HCT116 (cell line): ENCODE measurements at regions not wholly inside any gene's neighbourhood (a gene's known extent, or its start where the extent isn't known, plus 50 kb on each side); places are given as distances from the start of the nearest gene placed in this dataset.
"Not testable (repeated sequence)": the region's sequence is repeated elsewhere in the genome, so short reads cannot be mapped to it uniquely, and the experiment has no call there.

Experiments used
- ATAC-seq: fragments of 200-7000 bp; cut with Tn5 transposase; 2 replicates; pipeline ENCODE4 v1.9.1; 2020; ENCODE audit warnings: mild to moderate bottlenecking, moderate library complexity
- BruUV-seq: library from RNA; stranded (reverse); fragments of 400-500 nt; replicated peaks from 2 replicates; lab custom pipeline; 2021; lab: Mats Ljungman, UMichigan
- CTCF ChIA-PET: fragments of 300-600 bp; sonication (Branson Sonifier 250); formaldehyde crosslinking; loops from one replicate; lab custom pipeline; 2021; ENCODE audit warnings: antibody characterized with exemption; lab: Charles Lee
- POLR2A ChIA-PET: fragments of 300-600, 350-600 bp; sonication (Branson Sonifier 250); formaldehyde crosslinking; loops from one replicate; lab custom pipeline; 2021; ENCODE audit warnings: antibody characterized with exemption; lab: Charles Lee
- RAD21 ChIA-PET, 2 experiments: fragments of 300-600 bp; sonication (Branson Sonifier 250); formaldehyde crosslinking; loops; one replicate each; lab custom pipeline; 2023; ENCODE audit warnings: low total read pairs in 2 of 2; ENCODE audit not compliant: uncharacterized antibody in 2 of 2, unreplicated experiment in 2 of 2, low non-redundant PET in 1 of 2; lab: Charles Lee
- DNase-seq: peaks from one replicate; pipeline ENCODE4 v3.0.0-alpha.2; 2010; ENCODE audit warnings: low read depth, low spot score
- H2AFZ ChIP-seq: fragments of 200-600 bp; shearing (Covaris generic), sonication (generic); 2 replicates; pipeline ENCODE4 v1.6.1; 2017; ENCODE audit warnings: low read depth, mixed run types, mixed read lengths, antibody characterized with exemption, low read length; ENCODE audit not compliant: poor library complexity, severe bottlenecking
- H3K27ac ChIP-seq: 2 replicates; pipeline ENCODE4 v1.5.1; 2012; ENCODE audit warnings: low read depth, low read length
- H3K27me3 ChIP-seq: fragments of 200-600 bp; sonication (generic); 2 replicates; pipeline ENCODE4 v1.6.1; 2016; ENCODE audit warnings: mixed run types, low read length, mixed read lengths; ENCODE audit not compliant: insufficient read depth
- H3K36me3 ChIP-seq, 2 experiments: fragments of 200-500 bp in 1 of 2; fragments of 200-600 bp in 1 of 2; sonication (Bioruptor generic) in 1 of 2; sonication (generic) in 1 of 2; 2 replicates each; pipeline versions ENCODE4 v1.5.1 to v1.6.1; 2014 to 2016; ENCODE audit warnings: low read length in 2 of 2, inconsistent platforms in 1 of 2, mixed read lengths in 1 of 2, mixed run types in 1 of 2; ENCODE audit not compliant: insufficient read depth in 2 of 2, control insufficient read depth in 1 of 2
- H3K4me1 ChIP-seq, 2 experiments: fragments of 200-600 bp in 1 of 2; sonication (generic) in 1 of 2; 2 replicates each; pipeline versions ENCODE4 v1.5.1 to v1.6.1; 2012 to 2017; ENCODE audit warnings: low read length in 2 of 2, inconsistent platforms in 1 of 2, mild to moderate bottlenecking in 1 of 2, mixed read lengths in 1 of 2, mixed run types in 1 of 2, moderate library complexity in 1 of 2; ENCODE audit not compliant: insufficient read depth in 2 of 2, control insufficient read depth in 1 of 2
- H3K4me2 ChIP-seq: fragments of 200-600 bp; sonication (generic); 2 replicates; pipeline ENCODE4 v1.6.1; 2017; ENCODE audit warnings: mixed run types, low read length, mixed read lengths
- H3K4me3 ChIP-seq, 2 experiments: fragments of 200-600 bp in 1 of 2; sonication (generic) in 1 of 2; replicated peaks in 1 of 2; 2 replicates each; pipeline ENCODE4 v1.5.1; 2011 to 2016; ENCODE audit warnings: low read length in 2 of 2, control low read depth in 1 of 2, low read depth in 1 of 2, mild to moderate bottlenecking in 1 of 2, mixed read lengths in 1 of 2, mixed run types in 1 of 2
- H3K79me2 ChIP-seq: fragments of 200-600 bp; sonication (generic); 2 replicates; pipeline ENCODE4 v1.6.1; 2017; ENCODE audit warnings: mild to moderate bottlenecking, mixed run types, low read length, moderate library complexity, mixed read lengths; ENCODE audit not compliant: insufficient read depth
- H3K9ac ChIP-seq: fragments of 200-600 bp; sonication (generic); 2 replicates; pipeline ENCODE4 v1.6.1; 2016; ENCODE audit warnings: low read length, mixed read lengths
- H3K9me2 ChIP-seq: fragments of 200-600 bp; sonication (generic), shearing (Covaris generic); 2 replicates; pipeline ENCODE4 v1.6.1; 2017; ENCODE audit warnings: mixed run types, mild to moderate bottlenecking, moderate library complexity; ENCODE audit not compliant: insufficient read depth
- H3K9me3 ChIP-seq, 2 experiments: fragments of 200-500 bp in 1 of 2; fragments of 200-600 bp in 1 of 2; sonication (Bioruptor generic) in 1 of 2; sonication (generic) in 1 of 2; 2 replicates each; pipeline ENCODE4 v1.6.1; 2014 to 2017; ENCODE audit warnings: low read length in 2 of 2, mixed read lengths in 2 of 2, inconsistent platforms in 1 of 2, low read depth in 1 of 2, mild to moderate bottlenecking in 1 of 2, mixed run types in 1 of 2, moderate library complexity in 1 of 2; ENCODE audit not compliant: control insufficient read depth in 1 of 2, insufficient read depth in 1 of 2
- H4K20me1 ChIP-seq: fragments of 200-600 bp; sonication (generic), shearing (Covaris generic); 2 replicates; pipeline ENCODE4 v1.6.1; 2017; ENCODE audit warnings: mixed run types, mild to moderate bottlenecking, moderate library complexity; ENCODE audit not compliant: insufficient read depth
- RAD21 ChIP-seq: IDR thresholded peaks from 2 replicates; pipeline ENCODE4 v1.6.1; 2012; ENCODE audit warnings: low read depth, mild to moderate bottlenecking
- intact Hi-C: fragments of 100-400 bp; cut with micrococcal nuclease; formaldehyde crosslinking; loops from 2 replicates; pipeline ENCODE4 v1.10.0; 2022
- TF ChIP-seq, protein P1 (sequence below), 3 experiments: fragments of 200-600 bp in 1 of 3; sonication (generic) in 1 of 3; IDR thresholded peaks in 2 of 3; conservative IDR thresholded peaks in 1 of 3; 2 replicates each; pipeline ENCODE4 v1.5.1; 2012 to 2017; ENCODE audit warnings: low read depth in 2 of 3, low read length in 2 of 3, antibody characterized with exemption in 1 of 3, borderline replicate concordance in 1 of 3, control low read depth in 1 of 3, mild to moderate bottlenecking in 1 of 3, mixed read lengths in 1 of 3, mixed run types in 1 of 3, moderate library complexity in 1 of 3; ENCODE audit not compliant: insufficient read depth in 1 of 3

DNA sequence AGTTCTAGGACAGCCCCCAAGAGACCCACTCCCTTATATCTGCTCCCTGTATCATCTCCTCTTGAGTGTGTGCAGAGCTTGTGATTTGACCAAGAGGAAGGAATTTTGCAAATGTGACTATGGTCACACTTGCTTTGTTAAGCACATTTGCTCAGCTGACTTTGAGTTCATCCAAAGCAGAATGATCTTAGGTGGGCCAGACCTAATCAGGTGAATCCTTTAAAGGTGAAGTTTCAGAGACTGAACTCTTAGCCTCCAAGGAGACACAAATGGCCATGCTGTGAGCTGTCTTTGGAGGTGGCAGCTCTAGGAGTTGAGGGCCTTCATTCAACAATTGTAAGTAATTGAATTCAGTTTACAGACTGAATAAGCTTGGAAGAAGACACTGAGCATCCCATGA is 115.4 kb upstream of the KRTAP5-11 start:
- DNase-seq, RAD21 ChIA-PET: not testable (repeated sequence)

DNA sequence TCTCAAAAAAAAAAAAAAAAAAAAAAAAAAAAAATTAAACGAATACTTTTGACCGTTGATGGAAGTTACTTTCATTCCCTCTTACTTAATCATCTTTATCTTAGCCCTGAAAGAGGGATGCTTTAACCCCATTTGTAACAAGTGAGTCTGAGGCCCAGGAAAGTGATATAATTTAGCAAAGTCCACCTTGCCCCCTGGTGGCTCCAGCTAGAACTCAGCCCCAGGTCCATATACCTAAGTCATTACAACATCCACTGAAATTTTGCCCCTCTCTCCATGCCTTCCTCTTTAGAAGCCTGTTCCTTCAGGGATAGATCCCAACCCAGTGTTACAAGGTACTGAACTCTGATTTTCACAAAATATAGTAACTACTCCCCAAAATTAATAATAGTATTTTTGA is 116.3 kb upstream of the KRTAP5-11 start:
- H3K4me1 ChIP-seq, H3K36me3 ChIP-seq, H2AFZ ChIP-seq, H3K9me2 ChIP-seq, H3K9ac ChIP-seq, POLR2A ChIA-PET, H3K9me3 ChIP-seq, ATAC-seq, intact Hi-C loops, H3K79me2 ChIP-seq, RAD21 ChIA-PET, H3K4me2 ChIP-seq, H3K27me3 ChIP-seq, H3K27ac ChIP-seq, H4K20me1 ChIP-seq, H3K4me3 ChIP-seq, BruUV-seq: not testable (repeated sequence)
- TF ChIP-seq, protein P1, sequence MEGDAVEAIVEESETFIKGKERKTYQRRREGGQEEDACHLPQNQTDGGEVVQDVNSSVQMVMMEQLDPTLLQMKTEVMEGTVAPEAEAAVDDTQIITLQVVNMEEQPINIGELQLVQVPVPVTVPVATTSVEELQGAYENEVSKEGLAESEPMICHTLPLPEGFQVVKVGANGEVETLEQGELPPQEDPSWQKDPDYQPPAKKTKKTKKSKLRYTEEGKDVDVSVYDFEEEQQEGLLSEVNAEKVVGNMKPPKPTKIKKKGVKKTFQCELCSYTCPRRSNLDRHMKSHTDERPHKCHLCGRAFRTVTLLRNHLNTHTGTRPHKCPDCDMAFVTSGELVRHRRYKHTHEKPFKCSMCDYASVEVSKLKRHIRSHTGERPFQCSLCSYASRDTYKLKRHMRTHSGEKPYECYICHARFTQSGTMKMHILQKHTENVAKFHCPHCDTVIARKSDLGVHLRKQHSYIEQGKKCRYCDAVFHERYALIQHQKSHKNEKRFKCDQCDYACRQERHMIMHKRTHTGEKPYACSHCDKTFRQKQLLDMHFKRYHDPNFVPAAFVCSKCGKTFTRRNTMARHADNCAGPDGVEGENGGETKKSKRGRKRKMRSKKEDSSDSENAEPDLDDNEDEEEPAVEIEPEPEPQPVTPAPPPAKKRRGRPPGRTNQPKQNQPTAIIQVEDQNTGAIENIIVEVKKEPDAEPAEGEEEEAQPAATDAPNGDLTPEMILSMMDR (IDR thresholded peaks at IDR 0.05 in 2 of 3, conservative IDR thresholded peaks at IDR 0.05 in 1 of 3; ENCODE audit: borderline replicate concordance in 1 of 3, insufficient read depth in 1 of 3, low read depth in 2 of 3, low read length in 2 of 3): peak; percentile 23 to 35 (median 34); a peak in 5 of 6 replicates
- TF ChIP-seq RAD21: peak; percentile 39
- DNase-seq: peak; percentile 2
- CTCF ChIA-PET: interaction anchor here (0.7 kb wide), 1 partner anchor 1191 kb away, joined by 4 read pairs; no protein-coding TSS in a partner anchor

More for the DNA sequence above, 115.4 kb upstream of the KRTAP5-11 start:
- H3K4me3 ChIP-seq, H3K4me2 ChIP-seq, H3K27me3 ChIP-seq, CTCF ChIA-PET, H3K27ac ChIP-seq, H3K9me3 ChIP-seq, H2AFZ ChIP-seq, H4K20me1 ChIP-seq, POLR2A ChIA-PET, H3K36me3 ChIP-seq, ATAC-seq, H3K79me2 ChIP-seq, H3K9ac ChIP-seq, H3K4me1 ChIP-seq, BruUV-seq, intact Hi-C loops, H3K9me2 ChIP-seq: not testable (repeated sequence)

DNA sequence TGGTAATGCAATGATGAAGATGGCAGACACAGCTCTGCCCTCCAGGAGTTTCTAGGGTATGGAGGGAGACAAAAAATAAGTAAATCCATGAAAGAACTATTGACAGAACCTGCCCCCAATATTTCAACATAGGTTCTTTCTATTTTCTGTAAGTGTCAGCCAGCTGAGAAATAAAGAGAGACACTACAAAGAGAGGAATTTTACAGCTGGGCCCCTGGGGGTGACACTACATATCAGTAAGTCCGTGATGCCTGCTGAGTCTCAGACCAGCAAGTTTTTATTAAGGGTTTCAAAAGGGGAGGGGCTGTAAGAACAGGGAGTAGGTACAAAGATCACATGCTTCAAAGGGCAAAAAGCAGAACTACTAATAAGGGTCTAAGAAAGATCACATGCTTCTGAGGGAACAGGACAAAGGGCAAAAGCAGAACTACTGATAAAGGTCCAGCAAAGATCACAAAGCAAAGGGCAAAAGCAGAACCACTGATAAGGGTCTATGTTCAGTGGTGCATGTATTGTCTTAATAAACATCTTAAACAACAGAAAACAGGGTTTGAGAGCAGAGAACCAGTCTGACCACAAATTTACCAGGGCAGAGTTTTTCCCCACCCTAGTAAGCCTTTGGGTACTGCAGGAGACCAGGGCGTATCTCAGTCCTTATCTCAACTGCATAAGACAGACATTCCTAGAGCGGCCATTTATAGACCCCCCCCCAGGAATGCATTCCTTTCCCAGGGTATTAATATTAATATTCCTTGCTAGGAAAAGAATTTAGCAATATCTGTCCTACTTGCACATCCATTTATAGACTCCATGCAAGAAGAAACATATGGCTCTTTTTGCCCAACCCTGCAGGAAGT is 119.0 kb upstream of the KRTAP5-11 start:
- ATAC-seq, CTCF ChIA-PET, DNase-seq: not testable (repeated sequence)

More for the DNA sequence above, 119.0 kb upstream of the KRTAP5-11 start:
- H3K27me3 ChIP-seq, intact Hi-C loops, H3K9ac ChIP-seq, H4K20me1 ChIP-seq, H3K9me2 ChIP-seq, H3K36me3 ChIP-seq, BruUV-seq, H3K4me2 ChIP-seq, H3K27ac ChIP-seq, H3K9me3 ChIP-seq, H2AFZ ChIP-seq, H3K4me3 ChIP-seq, H3K79me2 ChIP-seq, H3K4me1 ChIP-seq, RAD21 ChIA-PET, POLR2A ChIA-PET: not testable (repeated sequence)
